ENCODE measurements at regions not wholly inside any gene's neighbourhood (a gene's known extent, or its start where the extent isn't known, plus 50 kb on each side); places are given as distances from the start of the nearest gene placed in this dataset.
A peak's percentile ranks its signal among the peaks of the same experiment; 100 is the strongest.
"Not testable (repeated sequence)": the region's sequence is repeated elsewhere in the genome, so short reads cannot be mapped to it uniquely, and the experiment has no call there.

DNA sequence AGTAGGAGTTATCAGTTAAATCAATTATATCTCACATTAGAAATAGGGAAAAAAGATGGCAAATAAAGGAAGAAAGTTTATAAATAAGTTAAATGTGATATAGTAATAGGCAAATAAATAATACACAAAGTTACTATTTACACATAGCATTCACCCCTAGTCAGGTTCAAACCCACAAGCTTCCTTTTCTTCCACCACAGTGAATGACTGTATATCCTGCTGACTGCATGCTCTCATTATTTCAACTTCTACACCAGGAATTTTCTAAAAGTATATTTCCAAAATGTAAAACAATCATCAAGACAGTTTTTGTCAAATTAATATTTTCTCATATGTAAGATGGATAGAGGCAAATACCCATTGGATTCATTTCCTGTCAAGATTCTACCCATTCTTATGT lies 548.6 kb upstream of the SLITRK5 start:
- DNase-seq: no peak

DNA sequence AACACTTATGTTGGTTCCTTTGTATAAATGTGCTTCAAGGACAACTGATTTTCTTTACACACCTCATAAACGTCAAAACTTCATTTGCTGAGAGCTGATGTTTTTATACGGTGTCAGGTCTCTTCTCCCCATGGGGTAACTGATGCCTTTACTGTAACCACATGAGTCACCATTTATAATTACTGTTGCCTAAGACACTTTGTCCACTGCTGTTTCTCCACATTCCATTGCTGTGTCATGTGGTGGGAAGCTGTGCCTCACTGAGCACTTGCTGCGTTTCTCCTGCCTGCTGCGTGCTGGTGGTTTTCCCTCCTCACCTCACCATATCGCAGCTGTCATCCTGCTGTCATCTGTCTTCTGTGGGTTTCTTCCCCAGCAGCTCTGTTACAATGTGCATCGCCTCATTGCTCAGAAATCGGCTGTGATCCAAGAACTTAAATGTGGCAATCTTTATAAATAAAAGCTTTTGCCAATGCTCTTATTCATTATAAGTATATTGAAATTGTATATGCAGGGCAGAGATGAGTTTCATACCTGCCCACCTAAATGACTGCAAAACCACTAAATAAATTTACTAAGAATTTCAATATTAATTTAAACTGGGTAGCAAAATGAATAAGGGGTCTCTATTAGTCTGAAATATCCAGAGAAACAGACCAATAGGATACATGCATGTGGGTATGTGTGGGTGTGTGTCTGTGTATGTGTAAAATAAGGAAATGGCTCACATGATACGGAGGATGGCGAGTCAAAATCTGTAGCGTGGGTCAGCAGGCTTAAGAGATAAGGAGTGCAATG lies 547.0 kb upstream of the SLITRK5 start:
- DNase-seq: peak; percentile 64

DNA sequence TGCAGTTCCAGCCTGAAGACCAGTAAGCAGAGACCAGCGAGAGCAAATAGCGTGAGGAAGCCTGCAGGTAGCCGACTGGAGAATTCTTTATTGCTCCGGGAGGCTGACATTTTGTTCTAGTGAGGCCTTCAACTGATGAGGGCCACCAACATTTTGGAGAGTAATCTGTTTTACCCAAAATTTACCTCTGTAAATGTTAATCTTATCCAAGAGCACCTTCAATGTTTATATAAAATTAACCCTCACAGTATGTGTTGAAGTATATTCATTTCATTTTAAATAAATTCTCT lies 546.4 kb upstream of the SLITRK5 start:
- DNase-seq: no peak

DNA sequence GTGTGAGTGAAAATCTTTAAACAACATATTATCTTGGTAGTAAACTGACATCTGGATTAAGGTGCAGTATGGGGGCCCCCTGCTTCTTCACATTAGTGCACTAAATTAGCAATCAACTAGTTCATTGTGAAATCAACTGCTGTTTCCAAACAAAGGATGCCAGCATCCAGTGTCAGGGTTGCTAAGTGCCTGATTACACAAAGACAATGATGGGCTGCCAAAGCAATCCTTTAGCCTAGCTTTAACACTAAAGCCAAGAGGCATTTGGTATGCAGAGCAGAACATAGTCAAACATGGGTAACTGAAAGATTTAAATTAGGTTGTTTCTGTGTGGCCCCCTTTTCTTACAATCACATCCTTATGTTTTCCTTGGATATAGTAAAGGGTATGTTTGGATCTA lies 543.1 kb upstream of the SLITRK5 start:
- DNase-seq: peak; percentile 62

GRCh38 chr13:87128491-87128890 lies 542.7 kb upstream of the SLITRK5 start:
- no peak for DNase-seq

- peak; percentile 1 for DNase-seq
These were observed 541.4 kb upstream of the SLITRK5 start for GRCh38 chr13:87129602-87130300.

GRCh38 chr13:87130423-87130822 lies 540.7 kb upstream of the SLITRK5 start:
- peak; percentile 69 for DNase-seq

DNA sequence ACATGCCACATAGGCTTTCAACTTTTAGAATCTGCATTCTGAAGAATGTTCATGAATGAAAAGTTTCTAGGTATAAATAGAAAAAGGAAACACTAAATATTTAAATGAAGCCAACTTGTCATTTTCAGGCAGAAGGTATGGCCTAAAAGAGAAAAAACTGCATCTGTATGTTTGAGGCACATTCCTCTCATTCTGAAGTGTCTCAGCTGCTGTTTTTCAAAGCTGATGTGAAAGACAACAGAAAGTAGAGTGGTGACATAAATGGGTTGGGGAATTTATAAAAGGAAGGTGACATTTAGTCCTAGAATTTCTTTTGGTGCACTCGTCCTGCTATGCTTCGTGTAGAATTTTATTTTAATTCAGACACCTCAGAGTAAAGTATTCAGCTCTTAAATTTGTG lies 539.6 kb upstream of the SLITRK5 start:
- DNase-seq: peak; percentile 5

GRCh38 chr13:87138866-87139265 lies 532.3 kb upstream of the SLITRK5 start:
- no peak for DNase-seq

GRCh38 chr13:87147076-87147475 lies 524.1 kb upstream of the SLITRK5 start:
- no peak for DNase-seq

- DNase-seq: no peak
These were observed 517.8 kb upstream of the SLITRK5 start for GRCh38 chr13:87153371-87153770.

DNA sequence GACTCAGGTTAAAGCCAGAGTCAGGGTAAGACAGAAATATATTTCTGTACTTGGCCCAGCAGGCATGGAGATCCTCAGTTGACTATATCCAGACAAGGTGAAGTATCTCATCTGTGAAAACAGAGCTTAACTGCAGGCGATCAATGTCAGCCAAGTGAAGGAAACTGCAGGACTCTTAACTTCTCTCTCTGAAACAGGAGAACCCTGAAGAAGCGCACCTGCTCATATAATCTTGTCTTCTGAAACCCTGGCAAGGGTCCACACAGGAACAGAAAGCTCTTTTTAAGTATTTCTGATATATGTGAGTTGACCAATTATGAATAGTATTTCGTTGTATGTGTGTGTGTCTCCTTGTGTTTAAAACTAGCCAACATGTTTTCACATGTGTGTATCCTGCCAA lies 504.8 kb upstream of the SLITRK5 start:
- no peak for DNase-seq

- DNase-seq: no peak
These were observed 502.8 kb upstream of the SLITRK5 start for GRCh38 chr13:87168390-87168789.

DNA sequence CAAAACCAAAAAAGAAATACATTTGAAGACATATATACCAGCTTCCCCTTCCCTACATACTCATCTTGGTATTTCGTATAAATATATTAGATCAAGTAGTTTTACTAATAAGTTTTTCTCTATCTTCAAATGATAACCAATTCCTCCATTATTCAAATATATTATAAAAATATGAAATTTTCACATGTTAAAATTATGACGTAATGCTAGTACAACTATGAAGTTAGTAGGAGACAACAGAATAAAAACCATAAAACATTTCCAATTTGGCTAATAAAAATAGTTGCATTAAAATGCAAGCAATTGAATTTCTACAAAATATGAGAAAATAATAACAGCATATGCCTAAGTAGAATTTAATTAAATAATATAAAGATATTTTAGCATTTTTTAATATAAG lies 501.8 kb upstream of the SLITRK5 start:
- DNase-seq: no peak

DNA sequence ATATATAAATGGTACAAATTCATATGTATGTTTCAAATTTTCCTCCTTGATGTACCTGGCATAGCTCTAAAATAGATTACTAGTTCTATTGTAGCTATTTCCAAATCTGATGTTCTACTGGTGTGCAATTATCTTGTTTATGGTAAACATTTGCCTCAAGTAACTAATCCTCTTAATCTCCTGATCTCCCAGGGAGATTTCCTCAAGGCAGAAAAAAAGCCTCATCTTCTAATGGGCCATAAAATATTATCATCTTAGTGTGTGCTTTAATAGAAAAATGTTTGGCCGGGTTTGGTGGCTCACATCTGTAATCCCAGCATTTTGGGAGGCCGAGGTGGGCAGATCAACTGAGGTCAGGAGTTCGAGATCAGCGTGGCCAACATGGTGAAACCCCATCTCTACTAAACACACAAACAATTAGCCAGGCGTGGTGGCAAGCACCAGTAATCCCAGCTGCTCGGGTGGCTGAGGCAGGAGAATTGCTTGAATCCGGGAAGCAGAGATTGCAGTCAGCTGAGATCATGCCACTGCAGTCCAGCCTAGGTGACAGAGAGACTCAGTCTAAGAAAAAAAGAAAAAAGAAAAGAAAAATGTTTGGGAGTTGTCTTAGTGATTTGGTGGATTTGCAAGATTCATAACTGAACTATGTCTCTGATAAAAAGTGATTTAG lies 498.9 kb upstream of the SLITRK5 start:
- DNase-seq: no peak

GRCh38 chr13:87185138-87185537 lies 486.0 kb upstream of the SLITRK5 start:
- not testable (repeated sequence) for DNase-seq

DNA sequence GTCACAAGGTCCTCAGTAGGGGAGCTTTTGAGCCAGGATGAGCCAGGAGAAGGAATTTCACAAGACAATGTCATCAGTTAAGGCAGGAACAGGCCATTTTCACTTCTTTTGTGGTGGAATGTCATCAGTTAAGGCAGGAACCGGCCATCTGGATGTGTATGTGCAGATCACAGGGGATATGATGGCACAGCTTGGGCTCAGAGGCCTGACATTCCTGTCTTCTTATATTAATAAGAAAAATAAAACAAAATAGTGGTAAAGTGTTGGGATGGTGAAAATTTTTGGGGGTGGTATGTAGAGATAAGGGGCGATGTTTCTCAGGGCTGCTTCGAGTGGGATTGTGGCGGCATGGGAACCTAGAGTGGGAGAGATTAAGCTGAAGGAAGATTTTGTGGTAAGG lies 484.5 kb upstream of the SLITRK5 start:
- not testable (repeated sequence) for DNase-seq

GRCh38 chr13:87191485-87191884 lies 479.7 kb upstream of the SLITRK5 start:
- not testable (repeated sequence) for DNase-seq

DNA sequence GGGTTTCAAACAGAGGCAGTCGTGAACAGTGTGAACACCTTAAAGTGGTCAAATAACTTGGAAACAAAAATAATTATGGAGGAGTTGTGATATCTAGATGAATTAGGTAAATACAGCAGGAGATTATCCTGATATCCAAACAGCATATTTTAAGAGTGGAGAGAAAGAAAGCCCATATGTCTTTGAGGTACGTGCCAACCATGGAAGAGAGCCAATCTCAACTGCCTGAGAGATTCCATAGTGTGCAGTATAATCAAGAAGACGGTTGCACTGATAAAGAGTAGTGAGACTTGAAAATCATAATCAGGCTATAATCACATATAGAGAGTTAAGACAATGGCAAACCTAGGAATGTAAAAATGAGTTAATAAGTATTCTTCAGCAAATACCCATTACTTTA lies 472.8 kb upstream of the SLITRK5 start:
- DNase-seq: no peak

DNA sequence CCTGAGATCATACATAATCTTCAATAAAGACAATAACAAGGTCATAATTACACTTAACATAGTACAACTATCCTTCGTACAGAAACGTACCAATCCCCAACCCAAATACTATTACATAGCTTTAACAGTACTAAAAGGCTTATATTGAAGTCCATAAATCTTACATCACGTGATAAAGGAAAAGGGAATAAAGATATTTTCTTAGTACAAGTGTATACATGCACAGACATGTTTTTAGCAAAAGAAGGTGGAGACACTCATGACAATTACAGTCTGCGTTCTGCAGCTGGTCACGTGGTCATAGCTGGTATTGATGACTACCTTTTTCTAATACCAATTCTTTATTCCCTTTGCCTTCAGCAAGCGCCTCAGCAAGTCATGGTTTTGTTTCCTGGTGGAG lies 464.5 kb upstream of the SLITRK5 start:
- DNase-seq: no peak

GRCh38 chr13:87207280-87208003 lies 463.7 kb upstream of the SLITRK5 start:
- peak; percentile 75 for DNase-seq

DNA sequence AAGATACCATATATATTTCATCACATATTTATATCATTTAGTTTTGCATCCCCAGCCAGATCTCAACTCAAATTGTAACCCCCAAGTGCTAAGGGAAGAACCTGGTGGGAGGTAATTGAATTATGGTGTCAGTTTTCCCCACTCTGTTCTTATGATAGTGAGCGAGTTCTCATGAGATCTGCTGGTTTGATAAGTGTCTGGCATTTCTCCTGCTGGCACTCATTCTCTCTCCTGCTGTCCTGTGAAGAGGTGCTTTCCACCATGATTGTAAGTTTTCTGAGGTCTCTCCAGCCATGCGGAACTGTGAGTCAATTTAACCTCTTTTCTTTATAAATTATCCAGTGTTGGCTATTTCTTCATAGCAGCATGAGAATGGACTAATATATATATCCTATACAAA lies 462.5 kb upstream of the SLITRK5 start:
- peak; percentile 14 for DNase-seq

GRCh38 chr13:87234981-87235380 lies 436.2 kb upstream of the SLITRK5 start:
- DNase-seq: no peak

GRCh38 chr13:87235621-87236020 lies 435.6 kb upstream of the SLITRK5 start:
- no peak for DNase-seq
